Gastroesophageal sphincter (tissue), 3 donors: ENCODE measurements at regions not wholly inside any gene's neighbourhood (a gene's known extent, or its start where the extent isn't known, plus 50 kb on each side); places are given as distances from the start of the nearest gene placed in this dataset.

Experiments
- CTCF ChIP-seq, 4 experiments: fragments of 200-600 bp in 2 of 4; fragments of 450-650 bp in 2 of 4; sonication (generic) in 1 of 4; IDR thresholded peaks; one replicate each; pipeline ENCODE4 v1.5.1; 2017 to 2019; ENCODE audit warnings: antibody characterized with exemption in 4 of 4, mild to moderate bottlenecking in 2 of 4, moderate library complexity in 2 of 4
- EP300 ChIP-seq: sonication (generic); formaldehyde crosslinking; IDR thresholded peaks from one replicate; pipeline ENCODE4 v1.6.1; 2017; ENCODE audit warnings: antibody characterized with exemption, mild to moderate bottlenecking

GRCh38 chr14:21863289-21863688 is 189.7 kb upstream of the OR4E1 start:
- TF ChIP-seq CTCF (IDR thresholded peaks at IDR 0.05) (no peak), EP300 (no peak)
